Breast epithelium (tissue), 4 donors: ENCODE measurements at regions not wholly inside any gene's neighbourhood (a gene's known extent, or its start where the extent isn't known, plus 50 kb on each side); places are given as distances from the start of the nearest gene placed in this dataset.

Source experiments
- DNase-seq, 2 donors: peaks; one replicate each; pipeline ENCODE4 v3.0.0-alpha.2; 2019; ENCODE audit warnings: low spot score in 2 of 2
- H3K27ac ChIP-seq, 2 donors: fragments of 200-600 bp; sonication (generic) in 1 of 2; one replicate each; pipeline ENCODE4 v1.5.1; 2016 to 2019; ENCODE audit warnings: mild to moderate bottlenecking in 1 of 2
- H3K27me3 ChIP-seq, 2 donors: fragments of 200-600 bp; sonication (generic) in 1 of 2; one replicate each; pipeline versions ENCODE4 v1.5.1 to v1.6.0; 2017 to 2019; ENCODE audit warnings: control low read depth in 1 of 2, mild to moderate bottlenecking in 1 of 2
- H3K36me3 ChIP-seq: fragments of 200-600 bp; one replicate; pipeline ENCODE4 v1.5.1; 2019
- H3K4me1 ChIP-seq, 2 donors: fragments of 200-600 bp; sonication (generic); one replicate each; pipeline ENCODE4 v1.5.1; 2016 to 2019; ENCODE audit warnings: control low read depth in 1 of 2
- H3K4me3 ChIP-seq, 3 donors: fragments of 200-600 bp; sonication (generic); 1 replicate in 2 of 3; 2 replicates in 1 of 3; pipeline ENCODE4 v1.5.1; 2016 to 2019; ENCODE audit warnings: mild to moderate bottlenecking in 3 of 3, moderate library complexity in 2 of 3
- H3K9me3 ChIP-seq, 2 donors: fragments of 200-600 bp; sonication (generic) in 1 of 2; one replicate each; pipeline ENCODE4 v1.5.1; 2016 to 2019; ENCODE audit warnings: control low read depth in 1 of 2
- POLR2A ChIP-seq: fragments of 450-650 bp; IDR thresholded peaks from one replicate; pipeline ENCODE4 v1.6.1; 2016; ENCODE audit warnings: antibody characterized with exemption, mild to moderate bottlenecking, moderate library complexity
- POLR2AphosphoS5 ChIP-seq, 3 donors: sonication (generic); formaldehyde crosslinking; IDR thresholded peaks; one replicate each; pipeline ENCODE4 v1.6.1; 2017; ENCODE audit warnings: antibody characterized with exemption in 3 of 3
- intact Hi-C: fragments of 100-400 bp; cut with DNase I; formaldehyde crosslinking; loops from one replicate; pipeline ENCODE4 v1.15.1; 2023; ENCODE audit warnings: low total_unique reads
- TF ChIP-seq, protein P1 (sequence below), 3 donors: fragments of 450-650 bp; IDR thresholded peaks; one replicate each; pipeline ENCODE4 v1.5.1; 2016 to 2017; ENCODE audit warnings: antibody characterized with exemption in 3 of 3, mild to moderate bottlenecking in 3 of 3, moderate library complexity in 3 of 3

DNA sequence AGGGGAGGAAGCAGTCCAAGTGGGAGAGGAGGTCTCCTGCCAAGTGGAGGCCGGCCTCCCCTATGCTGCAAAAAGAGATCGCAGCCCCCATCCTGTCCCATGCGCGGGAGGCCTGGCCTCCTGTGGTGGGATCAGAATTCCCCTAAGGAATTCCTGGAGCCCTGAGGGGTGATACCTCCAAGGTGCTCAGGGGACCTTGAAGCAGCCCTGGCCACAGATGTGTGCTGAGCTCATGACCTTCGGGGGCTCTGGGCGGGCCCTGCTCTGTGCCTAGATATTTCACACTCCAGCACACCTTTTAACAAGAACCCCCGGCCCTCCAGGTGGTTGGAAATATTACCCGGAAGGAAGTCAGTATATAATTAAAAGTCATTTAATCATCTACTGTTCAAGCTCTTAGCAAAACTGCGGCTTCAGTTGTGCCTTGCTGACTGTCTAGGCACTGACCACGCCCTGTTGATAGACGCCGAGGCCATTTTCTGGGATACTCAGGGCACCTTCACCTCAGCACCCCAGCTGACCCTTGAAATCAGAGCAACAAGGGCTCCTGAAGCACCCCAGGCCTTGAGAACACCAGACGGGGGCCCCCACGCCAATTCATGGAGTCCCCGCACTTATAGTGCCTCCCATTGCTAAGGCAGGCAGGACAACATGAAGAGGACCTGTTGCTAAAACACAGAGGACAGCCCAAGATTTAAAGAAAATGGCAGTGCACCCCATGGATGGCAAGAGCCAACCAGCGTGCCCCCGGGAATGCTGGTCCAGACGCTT, 119.1 kb downstream of the NDUFA10 start:
- TF ChIP-seq, protein P1, sequence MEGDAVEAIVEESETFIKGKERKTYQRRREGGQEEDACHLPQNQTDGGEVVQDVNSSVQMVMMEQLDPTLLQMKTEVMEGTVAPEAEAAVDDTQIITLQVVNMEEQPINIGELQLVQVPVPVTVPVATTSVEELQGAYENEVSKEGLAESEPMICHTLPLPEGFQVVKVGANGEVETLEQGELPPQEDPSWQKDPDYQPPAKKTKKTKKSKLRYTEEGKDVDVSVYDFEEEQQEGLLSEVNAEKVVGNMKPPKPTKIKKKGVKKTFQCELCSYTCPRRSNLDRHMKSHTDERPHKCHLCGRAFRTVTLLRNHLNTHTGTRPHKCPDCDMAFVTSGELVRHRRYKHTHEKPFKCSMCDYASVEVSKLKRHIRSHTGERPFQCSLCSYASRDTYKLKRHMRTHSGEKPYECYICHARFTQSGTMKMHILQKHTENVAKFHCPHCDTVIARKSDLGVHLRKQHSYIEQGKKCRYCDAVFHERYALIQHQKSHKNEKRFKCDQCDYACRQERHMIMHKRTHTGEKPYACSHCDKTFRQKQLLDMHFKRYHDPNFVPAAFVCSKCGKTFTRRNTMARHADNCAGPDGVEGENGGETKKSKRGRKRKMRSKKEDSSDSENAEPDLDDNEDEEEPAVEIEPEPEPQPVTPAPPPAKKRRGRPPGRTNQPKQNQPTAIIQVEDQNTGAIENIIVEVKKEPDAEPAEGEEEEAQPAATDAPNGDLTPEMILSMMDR (IDR thresholded peaks at IDR 0.05): no peak
- TF ChIP-seq POLR2AphosphoS5 (IDR thresholded peaks at IDR 0.05) (no peak), POLR2A (no peak)
- no peak overlapping the region for H3K27ac ChIP-seq
- H3K4me1 ChIP-seq: no peaks in the 10 kb centered on the region
- H3K4me3 ChIP-seq: no peak overlapping the region
- H3K36me3 ChIP-seq: no peaks in the 10 kb centered on the region
- DNase-seq: no peak
- peaks cover 0 to 7% of the 10 kb centered on the region in 2 donors for H3K9me3 ChIP-seq
- H3K27me3 ChIP-seq: no peaks in the 10 kb centered on the region
- intact Hi-C loops: no loop called here

DNA sequence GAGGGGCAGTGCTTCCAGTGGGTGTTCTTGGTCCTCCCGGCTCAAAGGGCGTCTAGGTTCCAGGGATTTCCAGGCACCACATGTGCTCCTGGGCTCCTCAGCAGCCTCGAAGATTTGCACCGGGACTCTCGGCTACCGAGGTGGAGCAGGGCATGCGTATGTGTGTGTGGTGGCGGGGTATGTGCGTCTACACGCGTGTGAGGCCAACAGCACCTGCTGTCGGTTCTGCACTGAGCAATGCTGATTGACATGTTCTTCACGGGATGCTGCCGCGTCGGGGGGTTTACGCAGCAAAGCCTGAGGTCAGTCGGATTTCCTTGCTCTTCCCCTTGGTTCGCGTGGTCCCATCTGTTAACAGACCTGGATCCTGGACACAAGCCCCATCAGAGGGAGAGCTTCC, 119.8 kb downstream of the NDUFA10 start:
- TF ChIP-seq POLR2A (no peak), POLR2AphosphoS5 (IDR thresholded peaks at IDR 0.05) (no peak)
- TF ChIP-seq, protein P1 (IDR thresholded peaks at IDR 0.05): no peak
- H3K27me3 ChIP-seq: no peaks in the 10 kb centered on the region
- DNase-seq: no peak
- no peaks in the 10 kb centered on the region for H3K36me3 ChIP-seq
- H3K27ac ChIP-seq: no peak overlapping the region
- no peak overlapping the region for H3K4me3 ChIP-seq
- H3K9me3 ChIP-seq: peaks cover 0 to 7% of the 10 kb centered on the region in 2 donors
- no peaks in the 10 kb centered on the region for H3K4me1 ChIP-seq
- intact Hi-C loops: no loop called here

DNA sequence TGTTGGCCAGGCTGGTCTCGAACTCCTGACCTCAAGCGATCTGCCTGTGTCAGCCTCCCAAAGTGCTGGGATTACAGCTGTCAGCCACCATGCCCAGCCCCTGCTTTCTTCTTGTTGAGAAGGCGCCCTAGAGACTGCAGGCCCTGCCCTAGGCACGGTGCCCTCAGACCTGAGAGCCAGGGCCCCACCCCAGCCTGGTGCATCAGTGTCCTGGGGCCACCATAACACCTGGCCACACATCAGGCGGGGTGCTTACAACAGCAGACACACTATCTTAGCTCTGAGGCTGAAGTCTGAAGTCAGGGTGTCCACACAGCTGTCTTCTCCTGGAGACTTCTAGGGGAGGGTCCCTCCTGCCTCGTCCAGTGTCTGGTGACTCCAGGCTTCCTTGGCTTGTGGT, 120.6 kb downstream of the NDUFA10 start:
- Histone ChIP-seq H3K4me1 (no peaks in the 10 kb centered on the region), H3K9me3 (peaks cover 0 to 7% of the 10 kb centered on the region in 2 donors), H3K4me3 (no peak overlapping the region), H3K36me3 (no peaks in the 10 kb centered on the region), H3K27ac (no peak overlapping the region), H3K27me3 (no peaks in the 10 kb centered on the region)
- intact Hi-C loops: no loop called here
- no peak for DNase-seq
- TF ChIP-seq POLR2A (no peak), POLR2AphosphoS5 (IDR thresholded peaks at IDR 0.05) (no peak)
- TF ChIP-seq, protein P1 (IDR thresholded peaks at IDR 0.05): no peak

DNA sequence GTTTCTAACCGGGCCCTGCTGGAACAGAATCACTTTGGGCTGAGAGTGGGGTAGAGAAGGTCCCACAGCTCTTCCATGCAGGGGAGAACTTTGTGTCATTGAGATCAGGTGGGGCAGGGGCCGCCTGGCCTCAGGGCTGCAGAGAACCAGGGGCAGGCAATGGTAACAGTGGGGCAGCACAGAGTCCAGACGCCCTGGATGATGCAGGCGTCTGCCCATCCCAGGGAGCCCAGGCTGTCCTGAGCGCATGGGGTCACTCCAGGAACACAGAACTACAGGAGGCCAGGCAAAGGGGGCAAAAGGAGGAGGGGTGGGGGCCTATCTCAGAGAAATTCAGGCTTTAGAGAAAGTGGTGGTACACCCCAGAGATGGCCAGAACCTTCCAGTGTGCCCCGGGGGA, 121.3 kb downstream of the NDUFA10 start:
- intact Hi-C loops: no loop called here
- no peaks in the 10 kb centered on the region for H3K4me1 ChIP-seq
- no peak overlapping the region for H3K4me3 ChIP-seq
- H3K27ac ChIP-seq: no peak overlapping the region
- no peak for DNase-seq
- TF ChIP-seq, protein P1 (IDR thresholded peaks at IDR 0.05): no peak
- no peak for TF ChIP-seq POLR2AphosphoS5 (IDR thresholded peaks at IDR 0.05)
- TF ChIP-seq POLR2A: no peak
- no peaks in the 10 kb centered on the region for H3K36me3 ChIP-seq
- H3K9me3 ChIP-seq: peaks cover 0 to 7% of the 10 kb centered on the region in 2 donors
- H3K27me3 ChIP-seq: no peaks in the 10 kb centered on the region

DNA sequence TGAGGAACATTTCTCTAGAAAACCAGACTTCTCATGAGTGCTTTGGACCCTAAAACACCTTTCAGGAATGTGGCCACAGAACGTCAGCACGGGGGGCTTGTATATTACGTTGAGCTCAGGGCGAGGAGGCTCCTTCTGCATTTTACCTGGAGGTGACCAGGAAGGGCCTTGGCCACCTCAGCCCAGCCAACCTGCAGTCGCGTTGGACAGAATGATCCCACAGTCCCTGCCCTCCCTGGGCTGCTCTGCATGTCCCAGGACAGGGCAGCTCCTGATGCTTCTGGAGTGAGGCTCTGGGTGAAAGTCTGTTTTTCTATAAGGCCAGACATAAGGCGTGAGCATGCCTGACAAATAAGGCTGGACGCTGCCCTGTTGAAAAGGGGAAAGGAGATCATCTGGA, 121.9 kb downstream of the NDUFA10 start:
- H3K36me3 ChIP-seq: no peaks in the 10 kb centered on the region
- H3K27me3 ChIP-seq: no peaks in the 10 kb centered on the region
- no peaks in the 10 kb centered on the region for H3K4me1 ChIP-seq
- no peak for DNase-seq
- no peak for TF ChIP-seq POLR2A
- TF ChIP-seq, protein P1 (IDR thresholded peaks at IDR 0.05): no peak
- TF ChIP-seq POLR2AphosphoS5 (IDR thresholded peaks at IDR 0.05): no peak
- H3K4me3 ChIP-seq: no peak overlapping the region
- H3K27ac ChIP-seq: no peak overlapping the region
- intact Hi-C loops: no loop called here
- peaks cover 0 to 7% of the 10 kb centered on the region in 2 donors for H3K9me3 ChIP-seq
